A673 (cell line): ENCODE measurements at regions not wholly inside any gene's neighbourhood (a gene's known extent, or its start where the extent isn't known, plus 50 kb on each side); places are given as distances from the start of the nearest gene placed in this dataset.

ENCODE experiments used
- BruUV-seq: library from RNA; stranded (reverse); fragments of 400-500 nt; replicated peaks from 2 replicates; lab custom pipeline; 2021; lab: Mats Ljungman, UMichigan
- CTCF ChIA-PET: fragments of 300-600 bp; sonication (Branson Sonifier 250); formaldehyde crosslinking; loops from one replicate; lab custom pipeline; 2022; ENCODE audit warnings: antibody characterized with exemption; lab: Charles Lee
- POLR2A ChIA-PET: fragments of 300-600 bp; sonication (Branson Sonifier 250); formaldehyde crosslinking; loops from one replicate; lab custom pipeline; 2022; ENCODE audit warnings: antibody characterized with exemption; ENCODE audit not compliant: low non-redundant PET; lab: Charles Lee
- DNase-seq: peaks from one replicate; pipeline ENCODE4 v3.0.0-alpha.2; 2015; ENCODE audit warnings: low spot score
- H3K27ac ChIP-seq: fragments of 200-600 bp; sonication (generic); 2 replicates; pipeline ENCODE4 v1.5.1; 2016; ENCODE audit warnings: mixed run types, low read depth, mild to moderate bottlenecking, mixed read lengths, antibody characterized with exemption, low read length; ENCODE audit not compliant: poor library complexity, severe bottlenecking
- H3K27me3 ChIP-seq: fragments of 200-600 bp; sonication (generic); replicated peaks from 2 replicates; pipeline ENCODE4 v1.6.1; 2017; ENCODE audit warnings: mixed run types, low read depth, mild to moderate bottlenecking, mixed read lengths, antibody characterized with exemption, low read length; ENCODE audit not compliant: insufficient read depth, poor library complexity
- H3K36me3 ChIP-seq: fragments of 200-600 bp; sonication (generic); 2 replicates; pipeline ENCODE4 v1.6.1; 2016; ENCODE audit warnings: mixed run types, mild to moderate bottlenecking, mixed read lengths, antibody characterized with exemption, low read length; ENCODE audit not compliant: insufficient read depth, poor library complexity, severe bottlenecking
- H3K4me1 ChIP-seq: fragments of 200-600 bp; sonication (generic); 2 replicates; pipeline ENCODE4 v1.6.1; 2017; ENCODE audit warnings: mixed run types, mild to moderate bottlenecking, mixed read lengths, antibody characterized with exemption, low read length; ENCODE audit not compliant: insufficient read depth, poor library complexity, severe bottlenecking
- H3K4me3 ChIP-seq: fragments of 200-600 bp; sonication (generic); 2 replicates; pipeline ENCODE4 v1.5.1; 2016; ENCODE audit warnings: low read depth, mixed run types, mild to moderate bottlenecking, mixed read lengths, low read length; ENCODE audit not compliant: poor library complexity, severe bottlenecking
- H3K9me3 ChIP-seq: fragments of 200-600 bp; sonication (generic); 2 replicates; pipeline ENCODE4 v1.6.1; 2016; ENCODE audit warnings: mixed run types, low read depth, mild to moderate bottlenecking, mixed read lengths, antibody characterized with exemption, low read length; ENCODE audit not compliant: poor library complexity, severe bottlenecking
- CTCF ChIP-seq: fragments of 300-800, 200-600 bp; sonication (generic); conservative IDR thresholded peaks from 2 replicates; pipeline ENCODE4 v1.5.1; 2017; ENCODE audit warnings: low read depth, mild to moderate bottlenecking, antibody characterized with exemption, low read length, moderate library complexity, mixed read lengths
- EZH2 ChIP-seq: fragments of 200-600 bp; sonication (generic); IDR thresholded peaks from 2 replicates; pipeline ENCODE4 v1.6.1; 2017; ENCODE audit warnings: borderline replicate concordance, low read depth, mild to moderate bottlenecking, mixed read lengths, antibody characterized with exemption, low read length; ENCODE audit not compliant: poor library complexity, severe bottlenecking
- intact Hi-C: fragments of 100-400 bp; cut with micrococcal nuclease; formaldehyde crosslinking; loops from one replicate; pipeline ENCODE4 v1.10.0; 2022; ENCODE audit not compliant: unreplicated experiment

GRCh38 chr14:85358136-85358785, 171.7 kb upstream of the FLRT2 start:
- BruUV-seq: no TSS peak
- no peak overlapping the region for H3K27ac ChIP-seq
- ChIA-PET CTCF (no interaction called here), POLR2A (no interaction called here)
- no peaks in the 10 kb centered on the region for H3K27me3 ChIP-seq
- H3K4me3 ChIP-seq: no peak overlapping the region
- H3K9me3 ChIP-seq: no peaks in the 10 kb centered on the region
- no peaks in the 10 kb centered on the region for H3K4me1 ChIP-seq
- intact Hi-C loops: no loop called here
- TF ChIP-seq CTCF: no peak
- TF ChIP-seq EZH2: no peak
- no peaks in the 10 kb centered on the region for H3K36me3 ChIP-seq
- DNase-seq: no peak

GRCh38 chr14:85359505-85359904, 170.4 kb upstream of the FLRT2 start:
- CTCF ChIA-PET: no interaction called here
- POLR2A ChIA-PET: no interaction called here
- Histone ChIP-seq H3K9me3 (no peaks in the 10 kb centered on the region), H3K27ac (no peak overlapping the region), H3K27me3 (no peaks in the 10 kb centered on the region), H3K4me3 (no peak overlapping the region), H3K4me1 (no peaks in the 10 kb centered on the region), H3K36me3 (no peaks in the 10 kb centered on the region)
- intact Hi-C loops: no loop called here
- no peak for DNase-seq
- BruUV-seq: no TSS peak
- no peak for TF ChIP-seq EZH2
- TF ChIP-seq CTCF: no peak

GRCh38 chr14:85363358-85363757, 166.6 kb upstream of the FLRT2 start:
- no peaks in the 10 kb centered on the region for H3K9me3 ChIP-seq
- H3K27me3 ChIP-seq: no peaks in the 10 kb centered on the region
- H3K4me3 ChIP-seq: no peak overlapping the region
- no peaks in the 10 kb centered on the region for H3K36me3 ChIP-seq
- no peak overlapping the region for H3K27ac ChIP-seq
- no peaks in the 10 kb centered on the region for H3K4me1 ChIP-seq
- BruUV-seq: no TSS peak
- intact Hi-C loops: no loop called here
- DNase-seq: no peak
- ChIA-PET CTCF (no interaction called here), POLR2A (no interaction called here)
- TF ChIP-seq CTCF (no peak), EZH2 (no peak)
